MM.1S (cell line): ENCODE measurements at regions not wholly inside any gene's neighbourhood (a gene's known extent, or its start where the extent isn't known, plus 50 kb on each side); places are given as distances from the start of the nearest gene placed in this dataset.

Source experiments
- EZH2 ChIP-seq: fragments of 300-600 bp; sonication (generic); optimal IDR thresholded peaks from 2 replicates; pipeline ENCODE3; 2017; ENCODE audit warnings: low read depth, mild to moderate bottlenecking, antibody characterized with exemption, low read length, mixed read lengths
- TF ChIP-seq, protein P1 (sequence below): fragments of 300-600 bp; sonication (generic); IDR thresholded peaks from 2 replicates; pipeline ENCODE4 v1.5.1; 2016; ENCODE audit warnings: antibody characterized with exemption, low read length, mixed read lengths

DNA sequence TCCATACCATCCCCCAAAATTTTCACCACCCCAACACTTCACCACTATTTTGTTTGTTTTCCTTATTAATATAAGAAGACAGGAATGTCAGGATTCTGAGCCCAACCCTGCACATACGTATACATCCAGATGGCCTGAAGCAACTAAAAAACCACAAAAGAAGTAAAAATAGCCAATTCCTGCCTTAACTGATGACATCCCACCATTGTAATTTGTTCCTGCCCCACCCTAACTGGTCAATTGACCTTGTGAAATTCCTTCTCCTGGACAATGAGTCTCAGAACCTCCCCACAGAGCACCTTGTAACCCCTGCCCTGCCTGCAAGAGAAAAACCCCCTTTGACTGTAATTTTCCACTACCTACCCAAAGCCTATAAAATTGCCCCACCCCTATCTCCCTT lies 132.5 kb downstream of the ZNF675 start:
- no peak for TF ChIP-seq EZH2
- TF ChIP-seq, protein P1, sequence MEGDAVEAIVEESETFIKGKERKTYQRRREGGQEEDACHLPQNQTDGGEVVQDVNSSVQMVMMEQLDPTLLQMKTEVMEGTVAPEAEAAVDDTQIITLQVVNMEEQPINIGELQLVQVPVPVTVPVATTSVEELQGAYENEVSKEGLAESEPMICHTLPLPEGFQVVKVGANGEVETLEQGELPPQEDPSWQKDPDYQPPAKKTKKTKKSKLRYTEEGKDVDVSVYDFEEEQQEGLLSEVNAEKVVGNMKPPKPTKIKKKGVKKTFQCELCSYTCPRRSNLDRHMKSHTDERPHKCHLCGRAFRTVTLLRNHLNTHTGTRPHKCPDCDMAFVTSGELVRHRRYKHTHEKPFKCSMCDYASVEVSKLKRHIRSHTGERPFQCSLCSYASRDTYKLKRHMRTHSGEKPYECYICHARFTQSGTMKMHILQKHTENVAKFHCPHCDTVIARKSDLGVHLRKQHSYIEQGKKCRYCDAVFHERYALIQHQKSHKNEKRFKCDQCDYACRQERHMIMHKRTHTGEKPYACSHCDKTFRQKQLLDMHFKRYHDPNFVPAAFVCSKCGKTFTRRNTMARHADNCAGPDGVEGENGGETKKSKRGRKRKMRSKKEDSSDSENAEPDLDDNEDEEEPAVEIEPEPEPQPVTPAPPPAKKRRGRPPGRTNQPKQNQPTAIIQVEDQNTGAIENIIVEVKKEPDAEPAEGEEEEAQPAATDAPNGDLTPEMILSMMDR = no peak
